ENCODE measurements at regions not wholly inside any gene's neighbourhood (a gene's known extent, or its start where the extent isn't known, plus 50 kb on each side); places are given as distances from the start of the nearest gene placed in this dataset.

- TF ChIP-seq ZBTB11 (CRISPR knock-in tag; IDR thresholded peaks at IDR 0.05) = peak in 1 of 3 experiments; percentile 20; a peak in 1 of 6 replicates
- no peak for TF ChIP-seq POLR3G (IDR thresholded peaks at IDR 0.05; ENCODE audit: extremely low read depth, insufficient read length, insufficient replicate concordance)
Observed at GRCh38 chr7:4612939-4613841, 68.9 kb upstream of the FOXK1 start (continued).

GRCh38 chr7:4613846-4614548, 68.1 kb upstream of the FOXK1 start:
- H3K27ac ChIP-seq (ENCODE audit: extremely low read depth, low read depth, low read length) = no peak overlapping the region
- ChIA-PET POLR2A (interaction anchor here (0.6 to 1.0 kb wide), 3 partner anchors 131 to 184 kb away, joined by 3 to 6 read pairs (median 4); no protein-coding TSS in a partner anchor), CTCF (ENCODE audit: low intra/inter-chr PET ratio) (interaction anchor here (1.4 kb wide), 1 partner anchor 18 kb away, joined by 9 read pairs; no protein-coding TSS in a partner anchor)
- WGBS (ENCODE audit: insufficient coverage, low coverage, missing lambda C conversion rate) = 74% methylated on average over 13 of the region's 15 CpGs
- H3K4me1 ChIP-seq (replicated peaks in 1 of 2; ENCODE audit: control insufficient read depth in 2 of 2, insufficient read depth in 2 of 2, low read length in 2 of 2) = peaks cover 15% of the 10 kb centered on the region in 2 experiments; a peak in 4 of 5 replicates
- H3K9me3 ChIP-seq (replicated peaks; ENCODE audit: control insufficient read depth, insufficient read depth, low read depth, low read length) = no peaks in the 10 kb centered on the region
- no peaks in the 10 kb centered on the region for H3K79me2 ChIP-seq (ENCODE audit: control insufficient read depth, insufficient read depth, low read length)
- ATAC-seq (no peak; the same call in 2 of the 3 replicates), FAIRE-seq (no peak), DNase-seq (ENCODE audit: extremely low read depth in 1 of 4, low spot score in 3 of 4) (no peak)
- H3K4me2 ChIP-seq (ENCODE audit: insufficient read depth, low read length) = peak overlapping the region; percentile 82; the same call in 1 of the 2 replicates
- no peaks in the 10 kb centered on the region for H3K36me3 ChIP-seq (ENCODE audit: control insufficient read depth, insufficient read depth, low read length)
- no peak overlapping the region for H3K4me3 ChIP-seq
- TF ChIP-seq ELF4 (CRISPR knock-in tag; IDR thresholded peaks at IDR 0.05) (no peak), ZNF121 (CRISPR knock-in tag; conservative IDR thresholded peaks at IDR 0.05) (peak; percentile 11; the same call in 1 of the 2 replicates)
- H3K9ac ChIP-seq (ENCODE audit: insufficient read depth in 1 of 2, low read depth in 2 of 2, low read length in 2 of 2) = peak overlapping the region in 1 of 2 experiments; percentile 82; a peak in 1 of 4 replicates
- H3K27me3 ChIP-seq (ENCODE audit: control insufficient read depth in 2 of 2, insufficient read depth in 2 of 2, low read length in 2 of 2) = no peaks in the 10 kb centered on the region
- peak overlapping the region; percentile 95 for H2AFZ ChIP-seq (ENCODE audit: low read depth, low read length)
- no peaks in the 10 kb centered on the region for H3K9me1 ChIP-seq (ENCODE audit: control insufficient read depth, insufficient read depth, low read length)
- no peaks in the 10 kb centered on the region for H4K20me1 ChIP-seq (replicated peaks; ENCODE audit: control insufficient read depth, insufficient read depth, low read length)
- no TSS peak for BruUV-seq (replicated peaks)
- in situ Hi-C loops (cut with MboI) (no loop called here), intact Hi-C loops (cut with micrococcal nuclease) (loop anchor here (10.0 kb wide), 1 partner anchor 271 kb away; the partner anchor contains the start of gene RADIL)

Data from K562 (cell line).